Spleen (tissue), 7 donors: ENCODE measurements at regions not wholly inside any gene's neighbourhood (a gene's known extent, or its start where the extent isn't known, plus 50 kb on each side); places are given as distances from the start of the nearest gene placed in this dataset.

Source experiments
- CTCF ChIP-seq, 11 experiments: fragments of 200-600 bp in 7 of 11; fragments of 450-650 bp in 4 of 11; sonication (generic) in 4 of 11; IDR thresholded peaks in 8 of 11; conservative IDR thresholded peaks in 3 of 11; 1 replicate in 7 of 11; 2 replicates in 4 of 11; pipeline versions ENCODE4 v1.4.0 to v1.8.0; 2016 to 2021; ENCODE audit warnings: antibody characterized with exemption in 11 of 11, inconsistent platforms in 4 of 11, mild to moderate bottlenecking in 1 of 11
- POLR2A ChIP-seq, 3 donors: fragments of 450-650 bp; IDR thresholded peaks; one replicate each; pipeline ENCODE4 v1.5.1; 2017; ENCODE audit warnings: antibody characterized with exemption in 3 of 3, mild to moderate bottlenecking in 1 of 3
- POLR2AphosphoS5 ChIP-seq, 3 donors: sonication (generic); formaldehyde crosslinking; IDR thresholded peaks; one replicate each; pipeline ENCODE4 v1.5.1; 2017; ENCODE audit warnings: antibody characterized with exemption in 3 of 3
- donor health status: DM: no; HTN: no; CAD: no; lungs with moderate emphysema.
- donor health status: DM: no; HTN: no; CAD: no.
- donor health status: DM: no; HTN: no; CAD: no.

- no peak for TF ChIP-seq POLR2A (IDR thresholded peaks at IDR 0.05)
- no peak for TF ChIP-seq CTCF (IDR thresholded peaks at IDR 0.05 in 8 of 11, conservative IDR thresholded peaks at IDR 0.05 in 3 of 11)
- no peak for TF ChIP-seq POLR2AphosphoS5 (IDR thresholded peaks at IDR 0.05)
Observed at GRCh38 chr9:80946496-80947170, 742.7 kb downstream of the TLE1 start.
